ENCODE measurements at regions not wholly inside any gene's neighbourhood (a gene's known extent, or its start where the extent isn't known, plus 50 kb on each side); places are given as distances from the start of the nearest gene placed in this dataset.
"Not testable (repeated sequence)": the region's sequence is repeated elsewhere in the genome, so short reads cannot be mapped to it uniquely, and the experiment has no call there.

DNA sequence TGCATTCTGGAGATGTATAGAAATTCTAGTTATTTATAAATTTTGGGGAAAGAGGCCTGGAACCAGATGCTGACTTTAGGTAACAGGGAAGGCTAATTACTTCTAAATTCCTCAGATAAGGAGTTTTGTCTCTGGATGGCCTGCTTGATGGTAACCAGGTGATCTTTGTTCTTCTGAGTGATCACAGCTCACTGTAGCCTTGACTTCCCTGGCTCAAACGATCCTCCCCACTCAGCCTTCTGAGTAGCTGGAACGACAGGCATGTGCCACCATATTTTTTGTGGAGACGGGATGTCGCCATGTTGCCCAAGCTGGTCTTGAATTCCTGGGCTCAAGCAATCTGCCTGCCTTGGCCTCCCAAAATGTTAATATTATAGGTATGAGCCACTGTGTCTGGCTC, 54.4 kb upstream of the MSH6 start:
- Histone ChIP-seq H3K27ac (no peak overlapping the region), H3K36me3 (no peaks in the 10 kb centered on the region), H3K4me3 (no peak overlapping the region), H3K4me1 (no peaks in the 10 kb centered on the region), H3K9me3 (no peaks in the 10 kb centered on the region), H3K27me3 (no peaks in the 10 kb centered on the region)
- 77 to 86% methylated on average over 4 of the region's 4 CpGs for WGBS, 2 donors
- intact Hi-C loops (cut with DNase I), result no loop called here
- DNase-seq, result no peak
- TF ChIP-seq, protein P1, sequence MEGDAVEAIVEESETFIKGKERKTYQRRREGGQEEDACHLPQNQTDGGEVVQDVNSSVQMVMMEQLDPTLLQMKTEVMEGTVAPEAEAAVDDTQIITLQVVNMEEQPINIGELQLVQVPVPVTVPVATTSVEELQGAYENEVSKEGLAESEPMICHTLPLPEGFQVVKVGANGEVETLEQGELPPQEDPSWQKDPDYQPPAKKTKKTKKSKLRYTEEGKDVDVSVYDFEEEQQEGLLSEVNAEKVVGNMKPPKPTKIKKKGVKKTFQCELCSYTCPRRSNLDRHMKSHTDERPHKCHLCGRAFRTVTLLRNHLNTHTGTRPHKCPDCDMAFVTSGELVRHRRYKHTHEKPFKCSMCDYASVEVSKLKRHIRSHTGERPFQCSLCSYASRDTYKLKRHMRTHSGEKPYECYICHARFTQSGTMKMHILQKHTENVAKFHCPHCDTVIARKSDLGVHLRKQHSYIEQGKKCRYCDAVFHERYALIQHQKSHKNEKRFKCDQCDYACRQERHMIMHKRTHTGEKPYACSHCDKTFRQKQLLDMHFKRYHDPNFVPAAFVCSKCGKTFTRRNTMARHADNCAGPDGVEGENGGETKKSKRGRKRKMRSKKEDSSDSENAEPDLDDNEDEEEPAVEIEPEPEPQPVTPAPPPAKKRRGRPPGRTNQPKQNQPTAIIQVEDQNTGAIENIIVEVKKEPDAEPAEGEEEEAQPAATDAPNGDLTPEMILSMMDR (IDR thresholded peaks at IDR 0.05), result no peak
- no peak for TF ChIP-seq POLR2A (IDR thresholded peaks at IDR 0.05)

DNA sequence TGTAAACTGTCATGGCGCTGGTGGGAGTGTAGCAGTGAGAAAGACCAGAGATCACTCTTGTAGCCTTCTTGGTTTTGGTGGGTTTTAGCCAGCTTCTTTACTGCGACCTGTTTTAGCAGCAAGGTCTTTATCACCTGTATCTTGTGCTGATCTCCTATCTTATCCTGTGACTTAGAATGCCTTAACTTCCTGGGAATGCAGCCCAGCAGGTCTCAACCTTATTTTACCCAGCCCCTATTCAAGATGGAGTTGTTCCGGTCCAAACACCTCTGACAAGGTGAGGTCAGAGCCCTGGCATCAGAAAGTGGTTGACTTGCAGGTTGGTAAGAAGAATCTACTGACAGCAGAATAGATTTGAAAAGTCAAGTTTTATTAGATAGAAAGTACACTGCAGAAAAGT, 55.0 kb upstream of the MSH6 start:
- no peaks in the 10 kb centered on the region for H3K27me3 ChIP-seq
- H3K27ac ChIP-seq, result no peak overlapping the region
- H3K9me3 ChIP-seq, result no peaks in the 10 kb centered on the region
- no peaks in the 10 kb centered on the region for H3K4me1 ChIP-seq
- TF ChIP-seq, protein P1 (IDR thresholded peaks at IDR 0.05), result no peak
- TF ChIP-seq POLR2A (IDR thresholded peaks at IDR 0.05), result no peak
- no peak for DNase-seq
- intact Hi-C loops (cut with DNase I), result no loop called here
- no peaks in the 10 kb centered on the region for H3K36me3 ChIP-seq
- no peak overlapping the region for H3K4me3 ChIP-seq
- WGBS, 2 donors, result 63 to 65% methylated on average over 2 of the region's 3 CpGs

DNA sequence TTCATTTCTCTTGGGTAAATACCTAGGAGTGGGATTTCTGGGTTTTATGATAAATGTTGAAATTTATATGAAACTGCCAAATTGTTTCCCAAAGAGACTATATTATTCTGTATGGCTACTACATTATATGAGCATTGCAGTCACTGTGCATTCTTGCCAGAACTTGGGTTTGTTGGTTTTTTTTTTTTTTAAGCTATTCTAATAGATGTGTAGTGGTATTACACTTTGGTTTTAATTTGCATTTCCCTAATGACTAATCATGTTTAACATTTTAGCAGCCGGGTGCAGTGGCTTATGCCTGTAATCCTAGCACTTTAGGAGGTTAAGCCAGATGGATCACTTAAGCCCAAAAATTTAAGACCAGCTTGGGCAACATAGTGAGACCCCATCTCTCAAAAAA, 56.0 kb upstream of the MSH6 start:
- DNase-seq; H3K4me1 ChIP-seq; H3K27ac ChIP-seq; H3K9me3 ChIP-seq; H3K4me3 ChIP-seq; H3K36me3 ChIP-seq; H3K27me3 ChIP-seq; intact Hi-C loops (cut with DNase I): not testable (repeated sequence)
- WGBS, 2 donors, result 33% methylated on average over 1 of the region's 1 CpG; no CpG with 5 or more reads in 1 of the 2 donors

DNA sequence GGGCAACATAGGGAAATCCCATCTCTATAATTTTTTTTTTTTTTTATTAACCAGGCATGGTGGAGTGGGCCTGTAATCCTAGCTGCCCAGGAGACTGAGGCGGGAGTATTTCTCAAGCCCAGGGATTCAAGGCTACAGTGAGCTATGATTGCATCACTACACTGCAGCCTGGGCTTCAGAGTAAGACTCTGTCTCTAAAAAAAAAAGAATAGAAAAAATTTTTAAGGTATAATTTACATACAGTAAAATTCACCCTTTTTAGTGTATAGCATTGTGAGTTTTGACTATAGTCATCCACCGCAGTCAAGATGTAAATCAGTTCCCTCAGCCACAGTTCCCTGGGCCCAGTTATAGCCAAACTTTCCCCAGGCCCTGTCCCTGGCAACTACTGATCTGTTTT, 57.1 kb upstream of the MSH6 start:
- H3K4me3 ChIP-seq, result no peak overlapping the region
- H3K27me3 ChIP-seq, result no peaks in the 10 kb centered on the region
- H3K9me3 ChIP-seq, result no peaks in the 10 kb centered on the region
- TF ChIP-seq, protein P1 (IDR thresholded peaks at IDR 0.05), result no peak
- no peak for TF ChIP-seq POLR2A (IDR thresholded peaks at IDR 0.05)
- no peaks in the 10 kb centered on the region for H3K4me1 ChIP-seq
- DNase-seq, result no peak
- 83 to 100% methylated on average over 2 of the region's 2 CpGs for WGBS, 2 donors
- intact Hi-C loops (cut with DNase I), result no loop called here
- no peaks in the 10 kb centered on the region for H3K36me3 ChIP-seq
- H3K27ac ChIP-seq, result no peak overlapping the region

DNA sequence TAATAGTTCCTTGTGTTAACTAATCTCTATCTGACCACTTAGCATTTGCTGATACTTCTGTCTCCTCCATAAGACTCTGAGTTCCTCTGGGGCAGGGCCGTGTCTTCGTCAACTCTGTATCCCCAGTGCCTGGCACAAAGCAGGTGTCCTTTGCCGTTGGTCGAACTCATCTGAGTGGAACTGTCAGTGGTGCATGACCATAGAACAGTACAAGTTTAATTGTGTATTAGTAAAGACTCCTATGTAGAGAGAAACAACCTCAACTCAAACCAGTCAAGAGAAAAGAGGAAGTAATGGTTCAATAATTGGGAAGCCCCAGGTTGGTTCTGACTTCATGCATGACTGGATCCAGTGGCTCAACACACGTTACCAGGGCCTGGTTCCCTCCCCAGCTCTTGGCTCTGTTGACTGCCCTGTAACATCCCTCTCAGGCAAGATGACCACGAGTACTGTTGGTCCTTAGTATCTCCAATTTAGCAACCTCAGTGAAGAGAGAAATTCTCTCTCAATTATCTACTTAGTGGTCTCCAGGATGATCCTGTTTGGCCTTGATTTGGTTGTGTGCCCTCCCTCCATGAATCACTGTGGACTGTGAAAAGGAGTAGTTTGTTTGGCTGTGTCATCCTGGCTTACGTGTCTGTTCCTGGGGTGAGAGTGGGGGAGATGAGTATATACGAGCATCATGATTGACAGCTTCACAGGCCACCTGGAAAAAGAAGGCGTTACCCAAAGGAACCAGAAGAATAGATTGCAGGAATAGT, 58.5 kb upstream of the MSH6 start:
- TF ChIP-seq POLR2A (IDR thresholded peaks at IDR 0.05), result no peak
- TF ChIP-seq, protein P1 (IDR thresholded peaks at IDR 0.05), result no peak
- Histone ChIP-seq H3K9me3 (no peaks in the 10 kb centered on the region), H3K4me1 (no peaks in the 10 kb centered on the region), H3K27ac (no peak overlapping the region), H3K4me3 (no peak overlapping the region), H3K36me3 (no peaks in the 10 kb centered on the region), H3K27me3 (no peaks in the 10 kb centered on the region)
- 52 to 55% methylated on average over 7 to 9 of the region's 9 CpGs for WGBS, 2 donors
- DNase-seq, result no peak
- intact Hi-C loops (cut with DNase I), result no loop called here

DNA sequence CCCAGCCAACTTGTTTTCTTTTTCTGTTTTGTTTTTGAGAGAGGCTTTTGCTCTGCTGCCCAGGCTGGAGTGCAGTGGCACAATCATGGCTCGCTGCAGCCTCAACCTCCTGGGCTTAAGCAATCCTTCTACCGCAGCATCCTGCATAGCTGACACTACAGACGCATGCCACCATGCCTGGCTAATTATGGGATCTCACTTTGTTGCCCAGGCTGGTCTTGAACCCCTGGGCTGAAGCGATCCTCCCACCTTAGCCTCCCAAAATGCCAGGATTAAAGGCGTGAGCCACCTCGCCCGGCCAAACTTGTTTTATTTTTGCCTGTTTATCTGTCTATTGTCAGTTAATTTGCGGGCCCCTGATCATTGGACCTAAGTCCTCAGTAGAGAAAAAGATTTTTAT, 61.6 kb upstream of the MSH6 start:
- H3K4me1 ChIP-seq, result no peaks in the 10 kb centered on the region
- H3K9me3 ChIP-seq, result no peaks in the 10 kb centered on the region
- no peaks in the 10 kb centered on the region for H3K36me3 ChIP-seq
- intact Hi-C loops (cut with DNase I), result no loop called here
- TF ChIP-seq POLR2A (IDR thresholded peaks at IDR 0.05), result no peak
- TF ChIP-seq, protein P1 (IDR thresholded peaks at IDR 0.05), result no peak
- no peak for DNase-seq
- H3K4me3 ChIP-seq, result no peak overlapping the region
- no peak overlapping the region for H3K27ac ChIP-seq
- WGBS, 2 donors, result 82 to 91% methylated on average over 6 to 8 of the region's 8 CpGs
- H3K27me3 ChIP-seq, result no peaks in the 10 kb centered on the region
